GM21529 (cell line): ENCODE measurements at regions not wholly inside any gene's neighbourhood (a gene's known extent, or its start where the extent isn't known, plus 50 kb on each side); places are given as distances from the start of the nearest gene placed in this dataset.

Source experiments
- ATAC-seq: cut with Tn5 transposase; IDR thresholded peaks from one replicate; pipeline ENCODE4 v1.9.1; 2021; ENCODE audit not compliant: unreplicated experiment

- no peak for ATAC-seq
Observed at GRCh38 chr2:221282386-221282785, 289.7 kb downstream of the EPHA4 start.

GRCh38 chr2:221283896-221284545 lies 288.1 kb downstream of the EPHA4 start:
- ATAC-seq, result no peak

- no peak for ATAC-seq
Observed at GRCh38 chr2:221285148-221285547, 287.0 kb downstream of the EPHA4 start.

- ATAC-seq, result no peak
Observed at GRCh38 chr2:221286406-221286805, 285.7 kb downstream of the EPHA4 start.

- peak; percentile 64 for ATAC-seq
Observed at GRCh38 chr2:221289389-221289788, 282.7 kb downstream of the EPHA4 start.

- no peak for ATAC-seq
Observed at GRCh38 chr2:221289846-221290245, 282.3 kb downstream of the EPHA4 start.

- no peak for ATAC-seq
Observed at GRCh38 chr2:221293949-221294742, 278.0 kb downstream of the EPHA4 start.

GRCh38 chr2:221304916-221305315 lies 267.2 kb downstream of the EPHA4 start:
- no peak for ATAC-seq

- ATAC-seq, result no peak
Observed at GRCh38 chr2:221308507-221309066, 263.5 kb downstream of the EPHA4 start.

GRCh38 chr2:221309892-221310583 lies 262.1 kb downstream of the EPHA4 start:
- ATAC-seq, result no peak

- ATAC-seq, result no peak
Observed at GRCh38 chr2:221310730-221311129, 261.4 kb downstream of the EPHA4 start.

GRCh38 chr2:221312634-221313033 lies 259.5 kb downstream of the EPHA4 start:
- ATAC-seq, result no peak

GRCh38 chr2:221314786-221315185 lies 257.3 kb downstream of the EPHA4 start:
- ATAC-seq, result no peak

GRCh38 chr2:221318376-221319130 lies 253.6 kb downstream of the EPHA4 start:
- no peak for ATAC-seq

- no peak for ATAC-seq
Observed at GRCh38 chr2:221322741-221323140, 249.4 kb downstream of the EPHA4 start.

- peak; percentile 45 for ATAC-seq
Observed at GRCh38 chr2:221323513-221323912, 248.6 kb downstream of the EPHA4 start.

GRCh38 chr2:221330436-221330835 lies 241.7 kb downstream of the EPHA4 start:
- no peak for ATAC-seq

GRCh38 chr2:221334481-221335218 lies 237.5 kb downstream of the EPHA4 start:
- ATAC-seq, result no peak

GRCh38 chr2:221335219-221335752 lies 236.8 kb downstream of the EPHA4 start:
- ATAC-seq, result no peak

- no peak for ATAC-seq
Observed at GRCh38 chr2:221336967-221337366, 235.1 kb downstream of the EPHA4 start.
